ENCODE measurements at regions not wholly inside any gene's neighbourhood (a gene's known extent, or its start where the extent isn't known, plus 50 kb on each side); places are given as distances from the start of the nearest gene placed in this dataset.

DNA sequence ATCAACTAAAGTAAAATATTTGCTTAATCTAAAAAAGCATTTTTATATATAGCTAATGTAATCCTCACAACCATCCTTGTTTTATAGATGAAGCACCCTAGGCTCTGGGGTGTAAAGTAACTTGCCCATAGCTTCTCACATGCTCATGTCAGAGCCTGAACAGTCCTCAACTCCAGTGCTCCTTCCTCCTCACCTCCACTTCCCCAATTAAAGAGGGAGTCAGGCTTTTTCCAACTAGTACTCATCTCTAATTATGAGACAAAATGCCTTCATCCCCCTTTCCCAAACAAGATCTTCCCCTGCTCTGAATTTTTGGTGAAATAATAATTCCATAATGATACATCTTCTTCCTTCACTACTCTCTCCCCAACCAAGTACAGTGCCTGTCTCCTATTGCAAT, 290.8 kb upstream of the PRDM1 start:
- H3K9me3 ChIP-seq: no peaks in the 10 kb centered on the region
- no peak for TF ChIP-seq CTCF (IDR thresholded peaks at IDR 0.05)
- no peak overlapping the region for H3K27ac ChIP-seq
- no peak overlapping the region for H3K4me3 ChIP-seq
- no peaks in the 10 kb centered on the region for H3K36me3 ChIP-seq
- H3K27me3 ChIP-seq: no peaks in the 10 kb centered on the region
- no peak for DNase-seq (ENCODE audit: low spot score)
- H3K4me1 ChIP-seq: peaks cover 0 to 20% of the 10 kb centered on the region in 2 donors

- no peaks in the 10 kb centered on the region for H3K9me3 ChIP-seq
- no peak overlapping the region for H3K4me3 ChIP-seq
- H3K36me3 ChIP-seq: no peaks in the 10 kb centered on the region
- no peak overlapping the region for H3K27ac ChIP-seq
- no peaks in the 10 kb centered on the region for H3K27me3 ChIP-seq
- DNase-seq (ENCODE audit: low spot score): no peak
- peaks cover 0 to 23% of the 10 kb centered on the region in 2 donors for H3K4me1 ChIP-seq
- no peak for TF ChIP-seq CTCF (IDR thresholded peaks at IDR 0.05)
These were observed 291.3 kb upstream of the PRDM1 start for GRCh38 chr6:105794870-105795269.

- no peaks in the 10 kb centered on the region for H3K9me3 ChIP-seq
These were observed 291.9 kb upstream of the PRDM1 start for GRCh38 chr6:105794239-105794638.

GRCh38 chr6:105793130-105793529, 293.0 kb upstream of the PRDM1 start:
- no peak overlapping the region for H3K4me3 ChIP-seq
- H3K36me3 ChIP-seq: no peaks in the 10 kb centered on the region
- no peak for DNase-seq (ENCODE audit: low spot score)
- no peaks in the 10 kb centered on the region for H3K27me3 ChIP-seq
- H3K27ac ChIP-seq: no peak overlapping the region
- H3K4me1 ChIP-seq: peaks cover 0 to 10% of the 10 kb centered on the region in 2 donors
- no peaks in the 10 kb centered on the region for H3K9me3 ChIP-seq
- no peak for TF ChIP-seq CTCF (IDR thresholded peaks at IDR 0.05)

More at GRCh38 chr6:105794239-105794638, 291.9 kb upstream of the PRDM1 start:
- no peak for TF ChIP-seq CTCF (IDR thresholded peaks at IDR 0.05)
- Histone ChIP-seq H3K27ac (no peak overlapping the region), H3K4me1 (peaks cover 0 to 20% of the 10 kb centered on the region in 2 donors), H3K4me3 (no peak overlapping the region), H3K27me3 (no peaks in the 10 kb centered on the region), H3K36me3 (no peaks in the 10 kb centered on the region)
- peak; percentile 80 for DNase-seq (ENCODE audit: low spot score)

DNA sequence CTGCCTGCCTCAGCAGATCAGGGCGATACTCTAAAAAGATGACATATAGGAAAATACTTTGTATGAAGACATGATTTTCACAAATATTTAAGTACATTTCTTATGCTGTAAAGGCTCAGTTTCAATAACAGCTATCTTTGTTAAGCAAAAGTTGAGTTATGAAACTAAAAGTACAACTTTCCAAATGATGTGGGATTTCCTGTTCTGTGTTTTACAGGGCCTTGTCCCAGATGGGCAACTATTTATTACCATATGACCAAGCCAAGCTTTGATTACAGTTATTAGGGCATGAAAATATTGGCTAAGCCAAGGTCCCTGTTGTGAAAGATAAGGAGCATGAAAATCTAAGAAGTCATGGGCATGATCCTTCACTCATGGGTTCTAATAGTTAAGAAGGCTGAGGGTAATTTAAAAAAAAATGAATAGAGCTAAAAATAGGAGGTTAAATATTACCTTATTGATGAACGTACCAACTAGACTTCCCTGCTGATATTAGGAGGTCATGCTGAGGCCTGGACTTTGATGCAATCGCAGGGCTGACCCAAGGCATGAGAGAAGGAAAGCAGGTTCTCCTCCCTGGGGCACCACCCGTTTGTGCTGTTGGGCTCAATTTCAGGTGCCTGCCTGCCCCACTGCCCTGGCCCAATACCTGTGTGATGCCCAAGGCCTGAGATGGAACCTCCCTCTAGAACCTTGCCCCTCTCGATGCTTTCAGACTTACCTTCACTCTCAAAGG, 294.4 kb upstream of the PRDM1 start:
- TF ChIP-seq CTCF (IDR thresholded peaks at IDR 0.05): no peak
- Histone ChIP-seq H3K36me3 (no peaks in the 10 kb centered on the region), H3K4me1 (peaks cover 0 to 5% of the 10 kb centered on the region in 2 donors), H3K27me3 (no peaks in the 10 kb centered on the region), H3K9me3 (no peaks in the 10 kb centered on the region), H3K27ac (no peak overlapping the region), H3K4me3 (no peak overlapping the region)
- DNase-seq (ENCODE audit: low spot score): no peak

DNA sequence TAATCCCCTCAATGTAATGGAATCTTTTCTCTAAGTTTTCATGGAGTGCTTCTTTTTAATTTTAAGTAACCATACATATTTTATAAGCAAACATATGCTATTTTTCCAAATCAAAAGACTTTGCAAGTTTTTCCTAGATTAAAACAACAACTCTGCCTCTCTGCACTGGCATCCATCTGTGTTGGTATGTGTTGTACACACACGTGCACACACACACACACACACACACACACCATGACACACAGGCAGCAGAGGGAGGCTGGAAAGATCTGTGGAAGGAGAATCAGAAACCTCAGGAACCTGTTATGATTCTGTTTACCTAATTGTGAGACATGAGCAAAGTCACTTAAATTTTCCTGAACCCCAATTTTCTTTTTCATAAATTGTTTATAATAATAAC, 295.0 kb upstream of the PRDM1 start:
- no peaks in the 10 kb centered on the region for H3K36me3 ChIP-seq
- H3K4me3 ChIP-seq: no peak overlapping the region
- no peaks in the 10 kb centered on the region for H3K9me3 ChIP-seq
- no peaks in the 10 kb centered on the region for H3K27me3 ChIP-seq
- H3K4me1 ChIP-seq: peaks cover 0 to 5% of the 10 kb centered on the region in 2 donors
- TF ChIP-seq CTCF (IDR thresholded peaks at IDR 0.05): no peak
- H3K27ac ChIP-seq: no peak overlapping the region
- no peak for DNase-seq (ENCODE audit: low spot score)
